Ovary (tissue), 7 donors: ENCODE measurements at regions not wholly inside any gene's neighbourhood (a gene's known extent, or its start where the extent isn't known, plus 50 kb on each side); places are given as distances from the start of the nearest gene placed in this dataset.

Source experiments
- DNase-seq, 5 donors: peaks; one replicate each; pipeline ENCODE4 v3.0.0-alpha.2; 2019 to 2020
- H3K27ac ChIP-seq, 2 donors: fragments of 200-600 bp; one replicate each; pipeline versions ENCODE4 v1.5.1 to v1.8.0; 2019 to 2022
- H3K27me3 ChIP-seq: fragments of 200-600 bp; one replicate; pipeline ENCODE4 v1.8.0; 2022
- H3K36me3 ChIP-seq: fragments of 200-600 bp; sonication (generic); one replicate; pipeline ENCODE4 v1.5.1; 2019
- H3K4me1 ChIP-seq: one replicate; pipeline ENCODE4 v1.8.1; 2013; ENCODE audit warnings: mild to moderate bottlenecking, moderate library complexity; ENCODE audit not compliant: insufficient read depth
- H3K4me3 ChIP-seq: fragments of 200-600 bp; sonication (generic); one replicate; pipeline ENCODE4 v1.5.1; 2017
- H3K9me3 ChIP-seq, 2 donors: fragments of 200-600 bp in 1 of 2; sonication (generic) in 1 of 2; one replicate each; pipeline versions ENCODE4 v1.5.1 to v1.8.1; 2013 to 2019; ENCODE audit warnings: mild to moderate bottlenecking in 1 of 2, moderate library complexity in 1 of 2
- EP300 ChIP-seq: sonication (generic); formaldehyde crosslinking; IDR thresholded peaks from one replicate; pipeline ENCODE4 v1.6.1; 2017; ENCODE audit warnings: antibody characterized with exemption
- POLR2A ChIP-seq: fragments of 450-650 bp; IDR thresholded peaks from one replicate; pipeline ENCODE4 v1.6.1; 2017; ENCODE audit warnings: antibody characterized with exemption, mild to moderate bottlenecking, moderate library complexity
- WGBS, 3 donors: extraction: QIAGEN DNeasy Blood & Tissue Kit in 1 of 3; methylation state at CpG; one replicate each; pipeline versions ENCODE4 v1.1.5 to v1.1.7; 2013 to 2017; 5-methylcytosine and 5-hydroxymethylcytosine counted together
- intact Hi-C, 4 donors: fragments of 100-400 bp; cut with DNase I; formaldehyde crosslinking; loops; one replicate each; pipeline versions ENCODE4 v1.11.0 to v1.15.1; 2022 to 2023
- TF ChIP-seq, protein P1 (sequence below), 3 donors: fragments of 450-650 bp in 2 of 3; fragments of 200-600 bp in 1 of 3; IDR thresholded peaks; one replicate each; pipeline versions ENCODE4 v1.5.1 to v1.8.0; 2016 to 2022; ENCODE audit warnings: antibody characterized with exemption in 3 of 3, mild to moderate bottlenecking in 1 of 3
- donor health status: DM: no; HTN: no; CAD: no; lungs with moderate emphysema.
- donor health status: DM: no; HTN: no; CAD: no.
- donor health status: Bipolar disorder and iron deficiency.
- donor health status: DM: no; HTN: no; CAD: no.
- donor health status: DM: yes; HTN: yes; CAD: no.

DNA sequence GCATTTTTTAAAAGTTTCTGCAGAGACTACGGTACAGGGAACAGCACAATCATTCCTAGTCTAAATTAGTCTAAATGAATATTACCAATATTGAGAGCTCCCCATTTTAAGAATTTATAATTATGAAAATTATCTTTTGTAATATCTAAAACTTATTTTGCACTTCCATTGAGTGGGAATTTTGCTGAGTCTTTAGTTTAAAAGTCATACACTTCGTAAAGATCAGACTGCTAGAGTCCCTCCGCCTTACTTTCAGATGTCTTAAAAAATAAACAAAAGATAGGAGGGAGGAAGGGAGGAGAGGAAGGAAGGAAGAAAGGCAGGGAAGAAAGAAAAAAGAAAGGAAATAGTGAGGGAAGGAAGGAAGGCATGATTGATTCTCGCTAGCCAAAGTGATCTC lies 278.2 kb upstream of the PRDM1 start:
- Histone ChIP-seq H3K9me3 (no peaks in the 10 kb centered on the region), H3K4me3 (no peak overlapping the region), H3K27me3 (no peaks in the 10 kb centered on the region), H3K36me3 (no peaks in the 10 kb centered on the region), H3K27ac (no peak overlapping the region), H3K4me1 (peaks cover 2% of the 10 kb centered on the region)
- WGBS, 3 donors: 89 to 95% (median 92%) methylated on average over 4 of the region's 4 CpGs
- TF ChIP-seq POLR2A (no peak), EP300 (no peak)
- TF ChIP-seq, protein P1, sequence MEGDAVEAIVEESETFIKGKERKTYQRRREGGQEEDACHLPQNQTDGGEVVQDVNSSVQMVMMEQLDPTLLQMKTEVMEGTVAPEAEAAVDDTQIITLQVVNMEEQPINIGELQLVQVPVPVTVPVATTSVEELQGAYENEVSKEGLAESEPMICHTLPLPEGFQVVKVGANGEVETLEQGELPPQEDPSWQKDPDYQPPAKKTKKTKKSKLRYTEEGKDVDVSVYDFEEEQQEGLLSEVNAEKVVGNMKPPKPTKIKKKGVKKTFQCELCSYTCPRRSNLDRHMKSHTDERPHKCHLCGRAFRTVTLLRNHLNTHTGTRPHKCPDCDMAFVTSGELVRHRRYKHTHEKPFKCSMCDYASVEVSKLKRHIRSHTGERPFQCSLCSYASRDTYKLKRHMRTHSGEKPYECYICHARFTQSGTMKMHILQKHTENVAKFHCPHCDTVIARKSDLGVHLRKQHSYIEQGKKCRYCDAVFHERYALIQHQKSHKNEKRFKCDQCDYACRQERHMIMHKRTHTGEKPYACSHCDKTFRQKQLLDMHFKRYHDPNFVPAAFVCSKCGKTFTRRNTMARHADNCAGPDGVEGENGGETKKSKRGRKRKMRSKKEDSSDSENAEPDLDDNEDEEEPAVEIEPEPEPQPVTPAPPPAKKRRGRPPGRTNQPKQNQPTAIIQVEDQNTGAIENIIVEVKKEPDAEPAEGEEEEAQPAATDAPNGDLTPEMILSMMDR (IDR thresholded peaks at IDR 0.05): no peak
- DNase-seq: no peak
- intact Hi-C loops: loop anchor here in 1 of 4 donors (10.0 kb wide), 1 partner anchor 97 kb away; no protein-coding TSS in a partner anchor

DNA sequence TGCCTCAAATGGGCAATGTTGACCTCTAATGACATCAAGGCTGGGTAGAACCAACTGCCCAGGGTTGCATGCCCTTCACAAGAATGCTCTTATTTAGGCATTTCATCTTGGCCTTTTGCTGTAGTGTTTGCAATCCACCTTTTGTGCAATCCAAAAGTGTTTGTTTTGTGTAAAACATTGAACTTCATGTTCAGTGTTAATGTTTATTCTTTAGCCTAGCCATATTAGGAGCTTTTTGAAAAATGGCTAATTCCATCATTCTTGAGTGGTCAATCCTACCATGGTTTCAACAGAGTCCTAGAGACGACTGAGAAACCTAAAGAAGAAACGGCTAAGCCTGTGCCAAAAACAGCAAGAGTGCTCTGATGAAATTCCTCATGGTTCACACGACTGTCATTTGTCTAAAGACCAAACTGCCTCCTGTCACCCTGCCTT lies 279.6 kb upstream of the PRDM1 start:
- no peaks in the 10 kb centered on the region for H3K27me3 ChIP-seq
- DNase-seq: no peak
- no peak overlapping the region for H3K27ac ChIP-seq
- WGBS, 3 donors: 84 to 86% (median 84%) methylated on average over 3 of the region's 3 CpGs
- H3K9me3 ChIP-seq: no peaks in the 10 kb centered on the region
- no peak overlapping the region for H3K4me3 ChIP-seq
- peaks cover 2% of the 10 kb centered on the region for H3K4me1 ChIP-seq
- intact Hi-C loops: loop anchor here in 1 of 4 donors (10.0 kb wide), 1 partner anchor 98 kb away; no protein-coding TSS in a partner anchor
- no peaks in the 10 kb centered on the region for H3K36me3 ChIP-seq
- TF ChIP-seq EP300: no peak
- TF ChIP-seq POLR2A: no peak
- TF ChIP-seq, protein P1 (IDR thresholded peaks at IDR 0.05): no peak

DNA sequence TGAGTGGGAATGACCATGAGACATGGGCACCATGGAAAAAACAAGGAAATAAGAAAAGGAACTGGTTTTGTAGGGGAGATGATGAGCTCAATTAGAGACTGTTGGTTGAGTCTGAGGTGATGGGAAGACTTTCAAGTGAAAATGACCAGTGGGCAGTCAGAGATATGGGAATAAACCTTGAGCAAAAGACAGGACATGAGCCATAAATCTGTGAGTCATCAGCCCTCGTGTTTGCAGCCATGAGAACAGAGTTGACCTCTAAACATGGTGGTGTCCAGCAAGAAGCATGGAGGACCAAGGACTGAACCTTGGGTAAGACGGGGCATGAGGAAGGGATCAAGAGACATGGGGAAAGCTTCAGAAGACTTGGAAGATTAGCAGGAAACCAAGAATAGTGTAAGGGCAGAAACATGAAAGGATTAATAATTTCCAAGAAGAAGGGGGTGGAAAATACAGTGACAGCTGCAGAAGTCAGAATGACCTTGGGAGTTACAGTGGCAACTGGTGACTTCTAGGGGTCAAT lies 280.6 kb upstream of the PRDM1 start:
- H3K27me3 ChIP-seq: no peaks in the 10 kb centered on the region
- no peaks in the 10 kb centered on the region for H3K9me3 ChIP-seq
- no peak overlapping the region for H3K4me3 ChIP-seq
- 64 to 75% (median 75%) methylated on average over 2 of the region's 2 CpGs for WGBS, 3 donors
- no peak for DNase-seq
- intact Hi-C loops: loop anchor here in 1 of 4 donors (10.0 kb wide), 1 partner anchor 99 kb away; no protein-coding TSS in a partner anchor
- peaks cover 2% of the 10 kb centered on the region for H3K4me1 ChIP-seq
- TF ChIP-seq EP300: no peak
- no peak for TF ChIP-seq POLR2A
- TF ChIP-seq, protein P1 (IDR thresholded peaks at IDR 0.05): no peak
- H3K27ac ChIP-seq: no peak overlapping the region
- no peaks in the 10 kb centered on the region for H3K36me3 ChIP-seq

DNA sequence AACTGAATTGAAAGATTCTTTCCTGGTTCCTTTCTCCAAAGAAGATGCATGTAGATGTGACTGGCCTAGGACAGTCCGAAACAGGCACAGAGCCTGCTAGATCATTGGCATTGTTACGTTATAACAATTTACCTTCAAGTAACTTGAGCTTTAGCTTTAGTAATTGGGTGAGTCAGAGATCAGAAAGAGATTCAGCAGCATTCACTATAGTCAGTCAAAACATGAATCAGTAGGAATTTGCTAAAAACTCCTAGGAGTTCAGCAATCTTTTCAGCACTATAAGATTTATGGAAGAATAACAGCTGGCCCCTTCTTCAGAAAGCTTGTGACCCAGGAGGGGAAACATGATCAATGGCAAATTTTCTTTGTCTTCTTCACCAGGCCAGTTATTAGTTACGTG lies 281.7 kb upstream of the PRDM1 start:
- Histone ChIP-seq H3K36me3 (no peaks in the 10 kb centered on the region), H3K4me1 (peaks cover 3% of the 10 kb centered on the region), H3K27me3 (no peaks in the 10 kb centered on the region), H3K9me3 (no peaks in the 10 kb centered on the region), H3K4me3 (no peak overlapping the region), H3K27ac (no peak overlapping the region)
- no peak for DNase-seq
- TF ChIP-seq, protein P1 (IDR thresholded peaks at IDR 0.05): no peak
- no peak for TF ChIP-seq EP300
- TF ChIP-seq POLR2A: no peak
- intact Hi-C loops: loop anchor here in 1 of 4 donors (10.0 kb wide), 1 partner anchor 100 kb away; no protein-coding TSS in a partner anchor
- 28 to 88% (median 34%) methylated on average over 3 of the region's 3 CpGs for WGBS, 3 donors
